ENCODE measurements at regions not wholly inside any gene's neighbourhood (a gene's known extent, or its start where the extent isn't known, plus 50 kb on each side); places are given as distances from the start of the nearest gene placed in this dataset.

DNA sequence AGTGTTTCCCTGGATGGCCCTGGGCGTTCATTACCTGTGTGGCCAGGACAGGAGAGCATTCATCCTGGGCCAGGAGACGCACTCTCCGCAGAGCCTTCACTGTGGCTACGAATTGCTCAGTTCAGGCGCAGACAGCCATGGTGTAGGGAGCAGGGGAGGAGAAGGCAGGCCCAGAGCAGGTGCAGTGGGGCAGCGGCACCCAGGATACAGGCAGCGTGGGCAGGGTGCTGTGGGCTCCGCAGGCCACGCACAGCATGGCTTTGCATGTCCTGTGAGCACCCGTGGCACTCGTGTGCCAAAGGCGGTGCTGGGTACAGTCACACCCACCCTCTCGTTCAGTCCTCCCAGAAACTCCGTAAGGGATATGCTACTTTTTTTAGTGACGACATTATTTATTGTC, 124.2 kb upstream of the B3GAT1 start:
- Histone ChIP-seq H3K36me3 (no peaks in the 10 kb centered on the region), H3K4me1 (peaks cover 0 to 3% (median 0%) of the 10 kb centered on the region in 4 donors), H3K27ac (replicated peaks in 1 of 4) (no peak overlapping the region), H3K4me3 (no peak overlapping the region), H3K27me3 (peaks cover 0 to 54% (median 0%) of the 10 kb centered on the region in 4 donors), H3K9me3 (no peaks in the 10 kb centered on the region)
- DNase-seq (ENCODE audit: extremely low spot score) = no peak
- 63% methylated on average over 12 of the region's 15 CpGs for WGBS
- intact Hi-C loops (cut with DNase I) = no loop called here
- no peak for TF ChIP-seq POLR2AphosphoS5 (IDR thresholded peaks at IDR 0.05)
- TF ChIP-seq, protein P1, sequence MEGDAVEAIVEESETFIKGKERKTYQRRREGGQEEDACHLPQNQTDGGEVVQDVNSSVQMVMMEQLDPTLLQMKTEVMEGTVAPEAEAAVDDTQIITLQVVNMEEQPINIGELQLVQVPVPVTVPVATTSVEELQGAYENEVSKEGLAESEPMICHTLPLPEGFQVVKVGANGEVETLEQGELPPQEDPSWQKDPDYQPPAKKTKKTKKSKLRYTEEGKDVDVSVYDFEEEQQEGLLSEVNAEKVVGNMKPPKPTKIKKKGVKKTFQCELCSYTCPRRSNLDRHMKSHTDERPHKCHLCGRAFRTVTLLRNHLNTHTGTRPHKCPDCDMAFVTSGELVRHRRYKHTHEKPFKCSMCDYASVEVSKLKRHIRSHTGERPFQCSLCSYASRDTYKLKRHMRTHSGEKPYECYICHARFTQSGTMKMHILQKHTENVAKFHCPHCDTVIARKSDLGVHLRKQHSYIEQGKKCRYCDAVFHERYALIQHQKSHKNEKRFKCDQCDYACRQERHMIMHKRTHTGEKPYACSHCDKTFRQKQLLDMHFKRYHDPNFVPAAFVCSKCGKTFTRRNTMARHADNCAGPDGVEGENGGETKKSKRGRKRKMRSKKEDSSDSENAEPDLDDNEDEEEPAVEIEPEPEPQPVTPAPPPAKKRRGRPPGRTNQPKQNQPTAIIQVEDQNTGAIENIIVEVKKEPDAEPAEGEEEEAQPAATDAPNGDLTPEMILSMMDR (IDR thresholded peaks at IDR 0.05) = no peak
- TF ChIP-seq EP300 (IDR thresholded peaks at IDR 0.05) = no peak
- TF ChIP-seq POLR2A (IDR thresholded peaks at IDR 0.05; ENCODE audit: low read depth) = no peak

DNA sequence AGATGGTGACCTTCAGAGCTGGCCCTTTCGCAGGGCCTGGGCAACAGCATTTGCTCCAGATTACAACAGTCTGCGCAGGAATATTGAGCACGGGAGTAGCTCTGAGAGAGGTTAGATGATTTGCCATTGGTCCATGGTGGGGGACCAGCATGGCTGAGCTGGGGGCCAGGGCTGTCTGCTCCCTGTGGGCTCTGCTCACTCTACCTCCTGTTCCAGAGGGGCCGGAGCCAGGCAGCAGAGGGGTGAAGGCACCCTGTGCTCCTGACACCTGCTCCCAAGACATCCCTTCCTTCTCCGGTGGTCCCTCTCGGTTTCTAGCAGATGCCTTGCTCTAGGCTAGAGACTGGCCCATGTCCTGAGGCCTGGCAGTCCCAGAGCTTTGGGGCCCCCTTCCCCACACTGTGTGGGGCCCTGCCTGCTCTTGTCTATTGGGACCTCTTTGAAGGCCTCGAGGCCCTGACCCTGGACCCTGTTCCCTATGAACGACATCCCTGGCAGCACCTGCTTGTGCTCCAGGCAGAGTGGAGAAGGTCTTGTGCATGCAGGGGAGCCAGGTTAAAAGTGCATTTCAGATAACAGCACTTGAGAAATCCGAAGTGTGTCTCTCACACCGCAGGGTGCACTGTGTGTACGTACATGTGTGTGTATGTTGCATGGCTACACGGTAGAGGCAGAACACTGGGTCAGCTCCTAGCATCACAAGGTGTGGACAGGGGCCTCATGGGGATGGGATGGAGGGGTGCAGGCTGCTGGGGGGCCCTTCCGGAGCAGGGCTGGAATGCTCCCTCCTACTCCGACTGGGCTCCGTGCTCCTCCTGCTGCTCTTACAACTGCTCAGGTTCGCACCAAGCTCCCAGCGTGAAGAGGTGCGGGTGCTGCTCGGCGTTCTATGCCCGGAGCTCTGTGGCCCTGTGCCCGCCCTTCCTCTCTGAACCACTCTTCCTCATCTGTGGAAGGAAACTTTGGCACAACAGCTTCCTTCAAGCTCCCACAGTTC, 123.3 kb upstream of the B3GAT1 start:
- Histone ChIP-seq H3K36me3 (no peaks in the 10 kb centered on the region), H3K9me3 (no peaks in the 10 kb centered on the region), H3K4me1 (peaks cover 0 to 5% (median 0%) of the 10 kb centered on the region in 4 donors), H3K27ac (replicated peaks in 1 of 4) (no peak overlapping the region), H3K4me3 (no peak overlapping the region), H3K27me3 (peaks cover 0 to 54% (median 0%) of the 10 kb centered on the region in 4 donors)
- intact Hi-C loops (cut with DNase I) = no loop called here
- no peak for DNase-seq (ENCODE audit: extremely low spot score)
- TF ChIP-seq POLR2AphosphoS5 (IDR thresholded peaks at IDR 0.05) = no peak
- 83% methylated on average over 18 of the region's 22 CpGs for WGBS

DNA sequence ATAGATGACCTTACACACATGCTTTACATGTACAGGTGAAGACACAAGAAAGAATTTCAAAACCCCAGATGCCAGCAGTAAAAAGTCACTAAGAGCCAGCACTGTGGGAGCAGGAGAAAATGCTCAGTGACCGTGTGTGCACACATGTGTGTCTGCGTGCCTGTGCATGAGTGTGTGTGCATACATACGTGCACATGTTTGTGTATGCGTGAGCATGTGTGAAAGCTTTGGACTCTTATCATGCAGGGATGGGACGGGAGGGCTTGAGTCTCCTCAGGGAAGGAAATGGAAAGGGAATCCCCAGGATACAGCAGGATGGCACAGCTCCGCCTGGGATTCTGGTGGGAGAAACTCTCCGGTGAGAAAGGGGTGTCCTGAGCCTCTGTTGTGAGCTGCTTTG, 121.5 kb upstream of the B3GAT1 start:
- H3K27me3 ChIP-seq = peaks cover 0 to 51% (median 0%) of the 10 kb centered on the region in 4 donors
- H3K4me1 ChIP-seq = peaks cover 0 to 5% (median 0%) of the 10 kb centered on the region in 4 donors
- no peak overlapping the region for H3K4me3 ChIP-seq
- no peaks in the 10 kb centered on the region for H3K36me3 ChIP-seq
- no peak for TF ChIP-seq POLR2AphosphoS5 (IDR thresholded peaks at IDR 0.05)
- TF ChIP-seq, protein P1 (IDR thresholded peaks at IDR 0.05) = no peak
- no peak for TF ChIP-seq POLR2A (IDR thresholded peaks at IDR 0.05; ENCODE audit: low read depth)
- no peak for TF ChIP-seq EP300 (IDR thresholded peaks at IDR 0.05)
- H3K9me3 ChIP-seq = no peaks in the 10 kb centered on the region
- intact Hi-C loops (cut with DNase I) = no loop called here
- no peak overlapping the region for H3K27ac ChIP-seq (replicated peaks in 1 of 4)
- WGBS = 85% methylated on average over 7 of the region's 7 CpGs
- no peak for DNase-seq (ENCODE audit: extremely low spot score)

DNA sequence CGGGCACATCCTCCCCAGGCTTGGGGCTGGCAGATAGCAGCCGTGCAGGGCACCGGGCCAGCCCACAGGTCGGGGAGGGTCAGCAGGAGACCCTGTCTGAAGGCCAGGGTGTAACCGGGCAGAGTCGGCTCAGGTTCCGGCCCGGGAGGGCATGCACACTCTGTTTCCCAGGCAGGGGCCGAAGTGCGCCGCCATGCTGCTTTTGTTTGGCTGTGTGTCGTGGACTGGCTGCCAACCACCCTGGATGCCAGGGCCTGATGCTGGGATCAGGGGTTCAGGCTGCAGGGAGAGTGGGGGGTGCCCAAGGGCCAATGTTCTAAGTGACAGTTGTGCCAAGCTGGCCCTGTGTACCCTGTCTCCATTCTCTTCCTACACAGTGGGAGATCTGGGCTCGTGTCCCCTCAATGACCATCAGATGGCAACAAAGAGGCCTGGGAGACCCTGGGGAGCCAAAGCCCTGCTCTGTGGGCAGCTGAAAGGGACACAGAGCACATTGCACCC, 120.9 kb upstream of the B3GAT1 start:
- 91% methylated on average over 1 of the region's 13 CpGs for WGBS
- H3K36me3 ChIP-seq = no peaks in the 10 kb centered on the region
- H3K9me3 ChIP-seq = no peaks in the 10 kb centered on the region
- H3K4me3 ChIP-seq = no peak overlapping the region
- no peak overlapping the region for H3K27ac ChIP-seq (replicated peaks in 1 of 4)
- intact Hi-C loops (cut with DNase I) = no loop called here
- H3K27me3 ChIP-seq = peaks cover 0 to 45% (median 0%) of the 10 kb centered on the region in 4 donors
- TF ChIP-seq POLR2AphosphoS5 (IDR thresholded peaks at IDR 0.05) (no peak), EP300 (IDR thresholded peaks at IDR 0.05) (no peak), POLR2A (IDR thresholded peaks at IDR 0.05; ENCODE audit: low read depth) (no peak)
- TF ChIP-seq, protein P1 (IDR thresholded peaks at IDR 0.05) = no peak
- H3K4me1 ChIP-seq = peaks cover 0 to 5% (median 0%) of the 10 kb centered on the region in 4 donors
- DNase-seq (ENCODE audit: extremely low spot score) = no peak

DNA sequence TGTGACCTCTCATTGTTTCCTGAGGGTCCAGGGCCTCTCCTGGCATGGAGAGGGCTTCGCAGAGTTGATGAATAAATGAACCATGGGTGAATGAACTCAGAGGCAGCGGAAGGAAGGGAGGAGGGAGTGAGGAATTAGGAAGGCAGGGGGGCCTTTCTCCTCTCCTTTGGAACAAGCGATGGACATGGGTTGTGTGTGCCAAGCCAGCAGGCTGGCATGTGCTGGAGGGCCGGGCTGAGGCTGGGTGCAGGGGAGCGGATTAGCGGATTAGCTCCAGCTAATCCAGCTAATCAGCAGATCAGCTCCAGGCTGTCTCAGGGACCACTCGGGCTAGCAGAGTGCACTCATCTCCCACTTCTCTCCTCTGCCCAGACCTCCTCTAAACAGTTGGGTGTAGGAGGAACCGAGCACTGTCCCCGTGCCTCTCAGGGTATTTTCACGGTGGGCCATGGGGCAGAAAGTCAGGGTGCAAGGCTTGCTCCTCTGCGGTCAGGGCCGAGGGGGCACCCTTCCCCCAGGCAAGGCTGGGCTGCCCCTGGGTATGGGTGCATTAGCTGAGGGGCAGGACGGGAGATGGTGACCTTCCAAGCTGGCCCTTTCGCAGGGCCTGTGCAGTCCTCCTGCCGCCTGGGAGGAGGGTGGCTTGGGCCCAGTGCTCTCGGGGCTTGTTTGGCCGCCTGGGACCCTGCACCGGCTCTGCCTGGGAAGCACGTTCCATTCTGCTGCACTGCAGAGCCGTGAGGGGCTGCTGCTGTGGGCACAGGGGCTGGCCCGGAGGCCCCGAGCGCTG, 120.3 kb upstream of the B3GAT1 start:
- H3K4me3 ChIP-seq = no peak overlapping the region
- peaks cover 0 to 42% (median 0%) of the 10 kb centered on the region in 4 donors for H3K27me3 ChIP-seq
- DNase-seq (ENCODE audit: extremely low spot score) = no peak
- no peaks in the 10 kb centered on the region for H3K9me3 ChIP-seq
- intact Hi-C loops (cut with DNase I) = no loop called here
- TF ChIP-seq, protein P1 (IDR thresholded peaks at IDR 0.05) = no peak
- TF ChIP-seq POLR2A (IDR thresholded peaks at IDR 0.05; ENCODE audit: low read depth) = no peak
- no peak for TF ChIP-seq POLR2AphosphoS5 (IDR thresholded peaks at IDR 0.05)
- no peak for TF ChIP-seq EP300 (IDR thresholded peaks at IDR 0.05)
- peaks cover 0 to 5% (median 0%) of the 10 kb centered on the region in 4 donors for H3K4me1 ChIP-seq
- 82% methylated on average over 11 of the region's 23 CpGs for WGBS
- H3K36me3 ChIP-seq = no peaks in the 10 kb centered on the region
- H3K27ac ChIP-seq (replicated peaks in 1 of 4) = no peak overlapping the region

Measured in esophagus muscularis mucosa (tissue), 4 donors.